ENCODE measurements at regions not wholly inside any gene's neighbourhood (a gene's known extent, or its start where the extent isn't known, plus 50 kb on each side); places are given as distances from the start of the nearest gene placed in this dataset.

DNA sequence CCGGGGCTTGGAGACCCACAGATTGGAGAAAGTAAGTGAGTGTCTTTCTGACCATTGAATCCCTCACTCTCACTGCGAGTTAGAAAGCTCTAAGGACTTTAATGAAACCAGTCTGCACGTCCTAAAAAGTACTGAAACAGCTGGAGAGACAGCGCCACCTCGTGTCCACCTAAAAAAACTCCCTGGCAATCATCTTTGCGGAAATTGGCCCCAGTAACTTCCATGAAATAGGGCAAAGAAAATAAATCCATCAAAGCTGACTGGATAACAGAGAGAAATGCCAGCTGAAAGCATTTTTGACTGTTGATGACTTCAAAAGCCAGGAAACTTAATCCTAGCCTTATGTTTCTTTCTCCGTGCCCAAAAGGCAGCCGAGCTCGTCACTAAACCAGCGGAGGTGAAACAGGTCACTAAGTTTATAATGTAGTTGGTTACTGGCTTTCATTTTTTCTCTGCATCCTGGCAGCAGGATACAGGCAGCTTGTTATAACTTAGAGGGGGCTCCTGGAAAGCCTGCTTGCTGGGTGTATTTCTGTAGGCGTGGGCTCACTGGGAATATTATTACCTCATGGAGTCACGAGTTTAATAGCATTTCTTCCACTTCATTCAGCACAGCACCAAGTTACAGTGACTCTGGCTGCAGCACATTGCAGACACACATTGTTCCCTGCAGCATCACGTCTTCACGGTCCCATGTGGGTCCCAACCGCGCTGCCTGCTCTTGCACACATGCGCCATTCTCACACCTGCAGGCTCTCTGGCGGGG lies 266.5 kb downstream of the HRH4 start:
- FAIRE-seq, result no peak
- DNase-seq (ENCODE audit: insufficient read length, low spot score), result peak; percentile 44

DNA sequence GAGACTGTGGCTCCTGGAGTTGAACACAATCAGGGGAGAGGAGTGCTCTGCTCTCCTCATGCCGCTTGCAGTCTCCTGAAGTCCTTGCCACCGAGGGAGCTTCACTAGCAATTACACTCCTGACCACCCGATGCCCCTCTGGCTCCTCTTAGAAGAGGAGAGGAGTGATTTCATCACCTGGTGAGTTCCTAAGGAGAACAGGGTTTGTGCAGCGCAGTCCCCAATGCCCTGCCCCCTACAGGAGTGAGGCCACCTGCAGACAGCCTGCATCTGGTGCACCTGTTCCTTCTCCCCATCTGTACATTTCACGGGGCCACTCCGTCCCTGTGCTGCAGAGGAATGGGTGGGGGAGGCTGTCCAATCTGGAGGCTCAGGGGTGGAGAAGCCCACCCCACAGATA lies 267.2 kb downstream of the HRH4 start:
- FAIRE-seq (no peak), DNase-seq (ENCODE audit: insufficient read length, low spot score) (no peak)

DNA sequence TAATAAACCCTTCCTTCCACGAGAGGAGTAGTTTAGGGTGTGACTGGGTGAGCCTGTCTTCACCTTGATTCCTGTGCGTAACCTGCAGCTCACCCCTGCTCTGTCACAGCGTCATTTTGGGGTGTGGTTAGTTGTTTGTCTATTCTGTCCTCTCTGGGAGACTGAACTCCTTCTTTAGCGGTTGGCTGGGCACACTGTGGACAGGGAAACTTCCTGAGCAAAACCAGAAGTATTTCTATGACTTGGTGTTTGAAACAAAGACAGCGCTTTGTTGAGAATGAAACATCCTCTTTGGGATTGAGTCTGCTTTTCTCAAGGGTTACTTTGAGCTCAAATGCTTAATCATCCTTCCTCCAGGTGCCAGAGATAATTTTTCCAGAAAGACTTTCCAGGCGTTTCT lies 270.7 kb downstream of the HRH4 start:
- no peak for DNase-seq (ENCODE audit: insufficient read length, low spot score)
- FAIRE-seq, result no peak

DNA sequence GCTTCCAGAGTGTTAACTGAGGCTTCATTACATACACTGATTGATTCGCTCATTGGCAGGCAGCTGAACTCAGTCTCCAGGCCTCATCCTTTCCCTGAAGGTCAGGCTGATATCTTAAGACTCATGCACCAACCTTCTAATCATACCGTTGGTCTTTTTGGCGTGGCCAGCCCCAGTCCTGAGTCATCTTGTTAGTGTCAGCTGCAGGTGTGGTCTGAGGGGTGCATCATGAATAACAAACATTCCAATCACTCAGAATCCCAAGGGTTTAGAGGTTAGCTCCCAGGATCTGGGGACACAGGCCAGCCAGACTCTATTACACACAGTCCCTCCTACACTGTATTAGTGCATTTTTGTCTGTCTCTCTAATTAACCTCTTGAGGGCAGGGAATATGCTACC lies 271.5 kb downstream of the HRH4 start:
- DNase-seq (ENCODE audit: insufficient read length, low spot score), result no peak
- no peak for FAIRE-seq

DNA sequence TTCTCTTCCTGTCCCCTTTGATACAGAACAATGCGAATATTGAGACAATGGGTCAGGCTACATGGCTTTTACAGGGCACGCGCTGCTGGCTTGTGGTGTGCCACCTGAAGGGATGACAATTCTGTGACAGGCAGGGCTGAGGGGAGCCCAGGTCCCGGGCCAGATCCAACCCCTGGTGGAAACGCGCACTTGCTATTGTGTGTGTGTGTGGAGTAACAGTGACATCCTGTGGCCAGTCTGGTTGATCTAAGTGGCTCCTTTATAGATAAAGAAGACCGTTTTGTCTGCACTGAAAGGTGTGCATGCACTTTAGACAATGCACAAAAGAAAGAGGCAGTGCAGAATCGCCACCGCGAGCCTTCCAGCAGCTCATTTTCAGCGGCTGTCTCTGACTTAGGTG lies 273.6 kb downstream of the HRH4 start:
- FAIRE-seq (no peak), DNase-seq (ENCODE audit: insufficient read length, low spot score) (no peak)

DNA sequence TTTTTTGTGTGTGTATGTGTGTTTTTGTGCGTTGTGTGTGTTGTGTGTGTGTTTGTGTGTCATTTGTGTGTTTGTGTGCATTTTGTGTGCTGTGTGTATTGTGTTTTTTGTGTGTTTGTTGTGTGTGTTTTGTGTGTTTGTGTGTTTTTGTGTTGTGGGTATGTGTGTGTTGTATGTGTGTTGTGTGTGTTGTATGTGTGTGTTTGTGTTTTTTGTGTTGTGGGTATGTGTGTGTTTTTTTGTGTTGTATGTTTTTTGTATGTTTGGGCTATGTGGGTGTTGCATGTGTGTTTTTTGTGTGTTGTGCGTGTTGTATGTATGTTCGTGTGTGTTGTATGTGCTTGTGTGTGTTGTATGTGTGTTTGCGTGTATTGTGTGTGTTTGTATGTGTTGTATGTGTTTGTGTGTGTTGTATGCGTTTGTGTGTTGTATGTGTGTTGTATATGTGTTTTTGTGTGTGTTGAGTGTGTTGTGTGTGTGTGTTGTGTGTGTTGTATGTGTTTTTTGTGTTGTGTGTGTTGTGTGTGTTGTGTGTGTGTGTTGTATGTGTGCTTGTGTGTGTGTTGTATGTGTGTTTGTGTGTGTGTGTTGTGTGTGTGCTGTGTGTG lies 275.3 kb downstream of the HRH4 start:
- FAIRE-seq (peak; percentile 59), DNase-seq (ENCODE audit: insufficient read length, low spot score) (no peak)

DNA sequence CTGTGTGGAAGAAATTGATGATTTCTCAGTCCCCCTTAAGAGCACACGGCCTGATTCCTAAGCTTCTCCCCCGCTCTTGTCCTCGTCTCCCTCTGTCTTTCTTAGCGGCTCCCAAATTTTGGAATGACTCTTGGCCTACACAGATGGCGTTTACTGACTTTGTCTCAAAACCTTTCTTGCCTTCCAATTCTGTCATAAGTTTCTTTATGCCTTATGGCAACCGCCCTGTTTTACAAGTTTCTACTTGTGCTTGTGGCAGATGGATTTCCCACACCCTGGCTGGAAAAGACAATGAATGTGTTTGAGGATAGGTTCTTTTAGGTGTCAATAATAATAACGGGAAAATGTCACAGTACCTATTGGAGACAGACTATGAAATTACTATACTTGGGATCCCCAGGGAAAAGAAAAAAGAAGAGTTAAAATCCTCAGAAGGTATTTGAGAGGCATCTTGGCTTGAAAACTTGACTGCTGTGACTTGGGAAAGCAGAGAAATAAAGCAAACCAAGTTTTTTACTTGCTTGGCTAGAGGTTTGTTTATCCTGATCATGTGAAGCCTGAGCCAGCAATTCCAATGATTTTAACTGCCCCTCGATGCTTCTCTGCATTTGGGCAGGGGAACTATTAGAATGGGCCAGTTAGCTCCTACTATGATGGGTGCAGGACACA lies 276.4 kb downstream of the HRH4 start:
- FAIRE-seq (no peak), DNase-seq (ENCODE audit: insufficient read length, low spot score) (no peak)

DNA sequence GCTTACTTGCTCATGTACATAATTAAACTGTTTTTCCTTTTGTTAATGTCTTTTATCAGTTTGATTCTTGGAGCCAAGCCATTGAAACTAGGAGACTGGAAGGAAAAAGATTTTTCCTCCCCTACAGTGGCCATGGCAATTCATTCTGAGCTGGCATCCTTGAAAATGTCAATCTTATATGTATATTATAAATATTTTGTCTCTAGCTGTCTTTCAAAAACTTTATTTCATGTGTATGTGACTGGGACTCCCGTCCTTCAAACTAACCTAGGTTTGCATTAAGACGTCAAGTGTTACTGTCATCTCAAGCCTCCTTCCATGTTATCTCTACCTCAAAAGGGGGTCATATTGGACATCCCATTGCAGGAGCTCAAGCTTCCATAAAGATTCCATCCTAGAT lies 280.4 kb downstream of the HRH4 start:
- DNase-seq (ENCODE audit: insufficient read length, low spot score) (no peak), FAIRE-seq (no peak)

DNA sequence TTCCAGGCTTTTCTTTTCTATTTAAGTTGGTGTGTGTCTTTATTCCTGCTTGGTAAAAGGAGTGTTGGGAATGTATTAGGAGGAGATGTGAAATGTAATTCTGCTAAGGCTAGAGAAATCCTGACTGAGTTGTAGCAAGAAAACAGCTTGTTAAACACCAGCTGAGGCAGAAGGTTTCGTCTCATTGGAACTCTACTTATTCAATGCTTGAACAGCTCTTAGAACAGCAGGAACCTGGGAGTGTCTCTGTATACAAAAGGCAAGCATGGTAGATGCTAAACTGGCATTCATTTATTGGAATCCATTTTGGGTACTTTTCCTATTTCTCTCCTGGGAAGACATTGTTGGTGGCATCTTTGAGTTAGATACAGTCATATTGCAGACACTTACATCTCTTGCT lies 280.9 kb downstream of the HRH4 start:
- FAIRE-seq, result no peak
- no peak for DNase-seq (ENCODE audit: insufficient read length, low spot score)

DNA sequence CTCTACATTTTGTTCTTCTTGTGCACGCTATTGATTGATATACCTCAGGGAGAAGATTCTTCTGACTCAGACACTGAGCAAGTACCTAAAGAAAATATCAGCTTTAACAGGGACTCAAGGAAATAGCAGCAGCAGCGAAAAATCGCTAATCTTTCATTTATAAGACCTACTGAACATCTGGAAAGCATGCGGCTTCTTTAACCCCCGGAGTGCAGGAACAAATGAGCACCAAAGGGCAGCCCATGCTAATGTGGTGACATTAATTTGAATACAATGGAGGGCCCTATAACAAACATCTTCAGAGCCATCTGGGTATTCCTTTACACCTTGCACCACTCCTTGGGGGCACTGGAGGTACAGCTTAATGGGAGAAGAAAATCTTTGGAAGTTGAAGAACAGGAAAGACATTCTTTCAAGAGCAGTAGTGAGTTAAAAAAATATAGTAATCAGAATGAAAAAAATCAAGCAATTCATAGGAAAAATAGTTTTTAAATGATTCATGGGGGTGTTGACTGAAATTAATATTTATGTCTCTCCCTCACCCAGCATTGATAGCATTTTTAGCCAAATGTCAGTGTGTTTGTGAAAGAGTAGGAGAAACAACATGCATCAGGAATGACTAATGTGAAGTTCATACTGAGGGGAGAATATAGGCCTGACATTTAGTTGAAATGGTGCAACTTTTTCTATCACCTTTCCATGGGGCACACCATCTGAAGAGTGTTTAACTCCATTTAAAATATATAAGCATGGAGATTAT lies 281.7 kb downstream of the HRH4 start:
- FAIRE-seq, result no peak
- DNase-seq (ENCODE audit: insufficient read length, low spot score), result no peak

DNA sequence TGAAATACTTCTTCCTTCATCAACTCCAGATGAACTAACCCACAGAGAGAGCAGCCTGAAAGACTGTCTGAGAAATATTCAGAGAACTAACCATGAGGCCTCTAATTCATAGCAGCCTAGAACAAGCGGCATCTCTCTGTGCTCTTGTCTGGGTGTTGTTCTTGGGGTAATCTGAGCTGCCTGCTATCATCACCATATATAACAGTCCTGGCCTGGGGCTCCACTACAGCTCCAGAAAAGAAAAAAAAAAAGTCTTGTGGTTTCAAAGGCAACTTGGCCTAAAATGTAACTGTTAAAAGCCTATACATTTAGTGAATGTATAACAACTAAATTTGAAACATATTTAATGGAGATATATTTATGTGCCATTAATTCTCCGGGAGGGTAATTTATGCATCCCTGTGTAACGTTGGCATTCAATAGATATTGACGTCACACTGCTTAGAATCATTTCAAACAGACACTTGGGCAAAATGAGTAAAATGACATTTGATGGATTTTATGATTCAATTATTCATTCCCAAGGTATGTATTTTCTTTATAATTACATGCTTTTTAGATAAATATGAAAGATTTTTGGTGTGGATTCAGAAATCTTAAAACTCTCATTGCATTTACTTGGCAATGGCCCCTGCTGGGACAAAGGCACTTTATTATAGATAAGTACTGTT lies 294.3 kb downstream of the HRH4 start:
- DNase-seq (ENCODE audit: insufficient read length, low spot score) (no peak), FAIRE-seq (no peak)

DNA sequence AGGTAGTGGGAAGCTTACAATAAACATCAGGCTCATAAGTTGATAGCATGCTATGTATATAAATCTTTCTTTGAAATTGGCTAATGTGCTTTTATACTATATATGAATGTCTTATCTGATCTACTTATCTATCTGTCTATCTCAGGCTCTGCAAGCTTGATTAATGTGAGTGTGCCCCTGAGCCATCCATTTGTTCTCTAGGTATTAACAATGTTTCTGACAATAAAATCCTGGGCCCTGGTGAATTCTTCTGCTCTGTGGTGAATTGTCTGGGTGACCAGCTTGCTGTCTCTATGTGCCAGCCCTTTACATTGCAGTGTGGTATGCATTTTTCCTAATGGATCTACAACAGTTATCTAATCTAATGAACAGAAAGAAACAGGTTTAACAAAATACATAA lies 295.9 kb downstream of the HRH4 start:
- FAIRE-seq, result no peak
- no peak for DNase-seq (ENCODE audit: insufficient read length, low spot score)

DNA sequence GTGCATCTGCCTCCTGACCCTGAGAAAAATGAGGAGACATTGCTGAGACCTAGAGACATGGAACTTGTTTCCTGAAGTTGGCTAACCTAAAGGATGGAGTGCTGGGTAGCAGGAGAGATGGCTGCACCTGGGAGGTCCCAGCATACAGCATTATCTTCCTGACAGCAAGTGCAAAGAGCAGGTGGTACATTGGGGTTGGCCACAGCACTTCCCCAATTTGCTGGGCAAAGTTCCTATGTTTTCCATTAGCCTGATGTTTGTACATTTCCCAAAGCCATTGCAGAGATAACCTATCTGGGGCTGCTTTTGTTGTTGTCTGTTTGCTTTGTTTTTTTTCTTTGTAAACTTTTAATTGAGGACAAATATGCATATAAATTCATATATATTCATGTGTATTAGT lies 296.7 kb downstream of the HRH4 start:
- FAIRE-seq (no peak), DNase-seq (ENCODE audit: insufficient read length, low spot score) (no peak)

DNA sequence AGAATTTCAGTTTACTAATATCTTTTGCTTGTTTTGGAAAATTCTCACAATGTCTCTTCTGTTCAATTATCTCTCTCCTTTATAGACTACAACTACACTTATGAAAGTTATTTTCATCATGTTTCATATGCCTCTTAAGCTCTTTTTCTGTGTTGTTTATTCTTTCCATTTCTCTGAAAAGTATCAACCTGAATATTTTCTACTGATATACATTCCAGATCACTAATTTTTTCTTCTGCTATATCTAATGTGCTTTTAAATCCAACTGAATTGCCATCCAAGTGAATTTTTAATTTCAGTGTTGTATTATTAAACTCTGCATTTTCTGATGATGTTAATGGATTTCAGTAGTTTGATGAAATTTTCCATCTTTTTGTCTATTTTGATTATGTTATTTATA lies 301.3 kb downstream of the HRH4 start:
- no peak for FAIRE-seq
- no peak for DNase-seq (ENCODE audit: insufficient read length, low spot score)

DNA sequence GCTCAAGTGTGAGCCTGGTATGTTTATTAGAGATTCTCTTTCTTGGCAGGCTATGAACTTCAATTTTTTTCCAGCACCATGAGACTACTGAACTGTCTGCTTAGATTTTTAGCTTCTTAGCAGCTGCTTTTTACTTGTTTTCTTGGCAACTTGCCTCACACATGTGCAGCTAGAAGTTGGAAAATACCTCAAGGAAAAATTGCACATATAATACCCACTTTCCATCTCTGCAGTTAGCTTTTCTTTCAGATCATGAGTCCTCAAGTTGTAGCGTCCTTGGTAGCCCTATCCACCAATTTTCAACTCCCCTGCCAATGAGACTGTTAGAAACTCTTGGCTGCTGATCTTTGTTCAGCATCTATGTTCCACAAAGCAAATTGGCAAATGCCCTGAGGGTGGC lies 302.1 kb downstream of the HRH4 start:
- no peak for FAIRE-seq
- DNase-seq (ENCODE audit: insufficient read length, low spot score), result no peak

DNA sequence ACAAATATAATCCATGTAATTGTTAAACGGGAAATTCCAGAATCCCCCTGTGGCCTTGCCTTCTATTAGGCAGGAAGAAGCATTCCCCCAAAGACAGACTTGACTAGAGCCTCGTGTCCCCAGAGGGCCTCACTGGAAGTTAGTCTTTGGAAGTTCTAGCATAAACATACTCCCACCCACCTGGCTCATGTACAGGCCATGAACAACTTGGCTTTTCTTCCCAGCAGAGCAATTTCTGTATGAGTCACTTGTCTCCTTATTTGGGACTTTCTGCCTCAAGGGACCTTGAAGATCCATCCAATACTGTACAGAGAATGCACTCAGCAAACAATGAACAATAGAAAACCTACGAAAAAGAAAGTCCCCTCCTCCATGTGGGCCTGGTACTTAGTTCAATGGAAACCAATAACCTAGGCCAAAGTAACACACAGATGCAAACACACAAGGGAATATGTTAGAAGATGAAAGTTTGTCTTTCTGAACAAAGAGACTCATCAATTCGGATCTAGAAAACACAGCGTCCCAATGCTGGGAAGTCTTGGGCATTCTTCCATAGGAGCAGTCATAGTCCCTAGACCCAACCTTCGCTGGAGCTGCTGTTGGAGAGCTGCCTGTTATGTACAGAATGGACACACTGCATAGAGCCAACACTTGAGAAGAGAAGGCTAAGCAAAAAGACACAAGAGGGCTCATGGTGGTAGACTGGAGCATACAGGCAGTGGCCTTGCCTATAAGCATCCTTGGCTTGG lies 303.5 kb downstream of the HRH4 start:
- FAIRE-seq (no peak), DNase-seq (ENCODE audit: insufficient read length, low spot score) (no peak)

DNA sequence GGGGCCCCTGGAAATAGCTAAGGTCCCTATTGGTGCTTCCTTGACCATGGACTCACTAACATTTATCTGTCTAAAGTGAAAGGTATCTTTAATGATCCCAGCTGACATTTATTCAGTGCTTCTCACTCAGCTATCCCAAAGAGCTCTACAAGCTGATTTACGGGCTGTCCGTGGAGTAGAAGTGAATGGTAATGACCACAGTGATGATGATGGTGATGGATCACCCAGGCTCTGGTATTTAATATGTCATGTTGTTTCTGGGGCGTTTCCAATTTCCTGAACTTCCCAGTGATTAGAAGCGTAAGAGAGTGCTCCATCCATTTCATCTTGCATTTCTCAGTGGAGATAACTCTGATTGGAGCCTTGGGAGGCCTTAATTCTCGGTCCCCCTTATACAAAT lies 304.3 kb downstream of the HRH4 start:
- no peak for FAIRE-seq
- no peak for DNase-seq (ENCODE audit: insufficient read length, low spot score)

DNA sequence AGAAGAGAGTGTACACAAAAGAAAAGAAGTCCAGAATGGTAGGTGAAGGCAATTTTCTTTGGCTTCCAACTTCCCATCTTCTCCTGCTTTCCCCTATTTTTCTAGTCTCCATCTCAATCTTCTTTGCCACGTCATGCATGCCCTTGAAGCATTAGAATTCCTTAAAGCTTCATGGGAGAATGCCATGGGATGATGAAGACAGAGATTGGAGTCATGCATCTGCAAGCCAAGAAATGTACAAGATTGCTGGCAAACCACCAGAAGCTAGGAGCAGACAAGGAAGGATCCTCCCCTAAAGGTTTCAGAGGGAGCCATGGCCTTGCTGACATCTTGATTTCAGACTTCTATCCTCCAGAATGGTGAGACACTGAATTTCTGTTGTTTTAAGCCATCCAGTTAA lies 305.9 kb downstream of the HRH4 start:
- FAIRE-seq, result no peak
- DNase-seq (ENCODE audit: insufficient read length, low spot score), result no peak

DNA sequence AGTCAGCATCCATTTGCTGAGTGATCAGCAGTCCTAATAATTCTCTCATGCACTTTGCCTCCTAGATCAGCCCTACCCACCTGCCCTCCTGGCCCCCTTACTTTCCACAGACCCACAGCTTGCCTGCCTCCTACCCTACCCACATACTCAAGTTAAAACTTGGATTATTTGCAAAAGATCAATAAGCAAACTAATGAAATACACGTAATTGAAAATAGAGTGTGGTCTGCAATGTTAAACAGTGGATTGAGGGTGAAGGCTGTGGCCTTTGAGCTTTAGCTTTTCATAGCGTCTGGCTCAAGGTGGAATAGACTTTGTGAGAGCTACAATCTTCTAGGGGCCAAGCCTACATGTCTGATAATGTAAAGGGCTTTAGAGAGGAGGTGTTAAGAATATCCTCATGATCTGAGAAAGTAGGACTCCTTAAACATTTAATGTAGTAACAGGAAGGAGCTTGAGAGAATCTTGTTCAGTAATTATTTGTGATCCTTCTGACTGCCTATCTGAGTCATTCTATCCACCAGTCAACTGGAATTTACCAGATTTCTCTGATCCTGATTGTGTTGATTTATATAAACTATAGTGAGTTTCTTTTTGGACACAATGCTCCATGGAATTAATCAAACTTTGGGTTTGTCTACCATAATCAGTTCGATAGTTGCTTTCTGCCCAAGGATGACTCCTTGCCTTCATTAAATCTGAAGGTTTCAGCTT lies 310.0 kb downstream of the HRH4 start:
- DNase-seq (ENCODE audit: insufficient read length, low spot score) (no peak), FAIRE-seq (no peak)

DNA sequence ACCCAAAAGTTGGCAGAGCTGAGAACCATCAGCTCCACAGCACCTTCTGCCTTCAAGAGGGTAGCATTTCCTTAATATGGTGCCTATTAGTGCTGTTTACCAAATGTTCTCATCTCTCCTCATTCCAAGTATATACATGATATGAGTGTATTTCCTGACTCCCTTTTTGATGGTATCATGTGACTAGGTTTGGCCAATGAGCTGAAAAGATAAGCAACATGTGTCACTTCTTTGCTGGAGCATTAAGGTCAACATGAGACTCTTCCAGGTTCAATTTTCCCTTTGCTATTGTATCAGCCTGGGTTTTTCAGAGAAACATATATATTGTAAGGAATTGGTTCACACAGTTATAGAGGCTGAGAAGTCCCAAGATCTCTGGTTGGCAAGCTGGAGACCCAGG lies 310.9 kb downstream of the HRH4 start:
- DNase-seq (ENCODE audit: insufficient read length, low spot score), result no peak
- no peak for FAIRE-seq

Data from HTR-8/SVneo (cell line).